Activated naive CD4-positive, alpha-beta T cell (primary cell): ENCODE measurements at regions not wholly inside any gene's neighbourhood (a gene's known extent, or its start where the extent isn't known, plus 50 kb on each side); places are given as distances from the start of the nearest gene placed in this dataset.

Experiments used
- DNase-seq, 4 experiments: peaks; one replicate each; lab custom pipeline; 2025; lab: John Stamatoyannopoulos, UW

DNA sequence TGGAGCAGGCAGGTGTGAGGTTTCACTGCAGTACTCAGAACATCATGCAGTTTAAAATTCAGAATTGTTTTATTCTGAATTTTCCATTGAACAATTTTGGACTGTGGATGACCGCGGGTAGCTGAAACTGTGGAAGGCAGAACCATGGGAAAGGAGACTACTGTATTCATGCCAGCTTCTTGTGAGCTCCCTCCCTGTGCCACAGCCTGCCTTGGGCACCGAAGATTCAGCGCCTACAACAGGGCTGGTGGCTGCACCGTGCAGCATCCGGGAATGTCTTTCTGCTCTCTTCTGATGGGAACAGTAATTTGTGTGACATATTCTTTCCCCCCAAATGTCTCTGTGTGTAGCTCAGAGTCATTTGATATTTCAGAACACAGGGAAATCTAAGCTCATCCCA is 118.5 kb upstream of the NKX1-1 start:
- DNase-seq, result no peak

- no peak for DNase-seq
Measured at GRCh38 chr4:1523907-1524636, 117.8 kb upstream of the NKX1-1 start.

- DNase-seq, result no peak
Measured at GRCh38 chr4:1523506-1523905, 117.3 kb upstream of the NKX1-1 start.

- no peak for DNase-seq
Measured at GRCh38 chr4:1523033-1523432, 116.8 kb upstream of the NKX1-1 start.

GRCh38 chr4:1522606-1523005 is 116.4 kb upstream of the NKX1-1 start:
- DNase-seq, result no peak

DNA sequence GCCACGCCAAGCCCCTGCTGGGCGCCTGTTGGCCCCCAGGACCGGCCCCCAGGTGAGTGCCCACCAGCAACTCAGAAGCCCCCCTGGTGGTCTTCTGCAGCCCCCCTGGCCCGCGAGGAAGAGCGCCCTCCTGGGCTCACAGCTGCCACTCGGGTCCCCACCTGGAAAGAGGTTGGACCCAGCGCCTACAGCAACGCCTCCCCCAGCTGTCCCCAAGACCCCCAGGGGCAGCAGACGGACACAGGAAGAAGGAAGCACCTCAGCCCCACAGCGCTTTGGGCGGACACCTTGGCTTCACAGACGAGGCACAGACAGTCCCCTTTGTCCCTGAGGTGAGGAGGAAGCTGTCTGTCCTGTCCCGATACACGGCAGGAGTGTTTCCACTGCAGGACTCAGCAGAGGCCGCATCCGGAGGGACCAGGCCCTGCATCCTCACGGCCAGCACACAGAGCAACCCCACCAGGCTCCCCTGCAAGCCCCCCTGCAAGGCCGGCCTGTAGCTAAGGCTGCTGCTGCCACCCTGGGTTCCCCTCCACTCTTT is 115.6 kb upstream of the NKX1-1 start:
- DNase-seq, result no peak

DNA sequence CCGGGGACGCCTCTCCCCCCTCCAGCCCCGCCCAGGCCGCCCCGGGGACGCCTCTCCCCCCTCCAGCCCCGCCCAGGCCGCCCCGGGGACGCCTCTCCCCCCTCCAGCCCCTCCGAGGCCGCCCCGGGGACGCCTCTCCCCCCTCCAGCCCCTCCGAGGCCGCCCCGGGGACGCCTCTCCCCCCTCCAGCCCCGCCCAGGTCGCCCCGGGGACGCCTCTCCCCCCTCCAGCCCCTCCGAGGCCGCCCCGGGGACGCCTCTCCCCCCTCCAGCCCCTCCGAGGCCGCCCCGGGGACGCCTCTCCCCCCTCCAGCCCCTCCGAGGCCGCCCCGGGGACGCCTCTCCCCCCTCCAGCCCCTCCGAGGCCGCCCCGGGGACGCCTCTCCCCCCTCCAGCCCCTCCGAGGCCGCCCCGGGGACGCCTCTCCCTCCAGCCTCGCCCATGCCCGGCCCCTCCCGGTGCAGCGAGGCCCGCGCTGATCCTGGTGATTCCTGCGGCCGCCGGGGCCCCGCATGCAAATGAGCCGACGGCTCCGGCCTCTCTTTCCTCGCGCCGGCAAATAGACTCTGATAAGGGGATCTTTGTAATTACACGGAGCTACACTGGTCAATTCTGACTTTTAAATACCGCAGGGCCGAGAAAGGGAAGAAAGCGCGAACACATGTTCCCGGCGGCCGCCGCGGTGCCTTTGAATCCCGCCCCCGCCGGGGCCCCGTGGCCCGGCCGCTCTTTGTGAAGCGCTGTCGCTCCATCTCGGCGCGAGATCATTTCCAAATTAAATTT is 114.7 kb upstream of the NKX1-1 start:
- DNase-seq, result peak in 1 of 4 experiments; percentile 13

DNA sequence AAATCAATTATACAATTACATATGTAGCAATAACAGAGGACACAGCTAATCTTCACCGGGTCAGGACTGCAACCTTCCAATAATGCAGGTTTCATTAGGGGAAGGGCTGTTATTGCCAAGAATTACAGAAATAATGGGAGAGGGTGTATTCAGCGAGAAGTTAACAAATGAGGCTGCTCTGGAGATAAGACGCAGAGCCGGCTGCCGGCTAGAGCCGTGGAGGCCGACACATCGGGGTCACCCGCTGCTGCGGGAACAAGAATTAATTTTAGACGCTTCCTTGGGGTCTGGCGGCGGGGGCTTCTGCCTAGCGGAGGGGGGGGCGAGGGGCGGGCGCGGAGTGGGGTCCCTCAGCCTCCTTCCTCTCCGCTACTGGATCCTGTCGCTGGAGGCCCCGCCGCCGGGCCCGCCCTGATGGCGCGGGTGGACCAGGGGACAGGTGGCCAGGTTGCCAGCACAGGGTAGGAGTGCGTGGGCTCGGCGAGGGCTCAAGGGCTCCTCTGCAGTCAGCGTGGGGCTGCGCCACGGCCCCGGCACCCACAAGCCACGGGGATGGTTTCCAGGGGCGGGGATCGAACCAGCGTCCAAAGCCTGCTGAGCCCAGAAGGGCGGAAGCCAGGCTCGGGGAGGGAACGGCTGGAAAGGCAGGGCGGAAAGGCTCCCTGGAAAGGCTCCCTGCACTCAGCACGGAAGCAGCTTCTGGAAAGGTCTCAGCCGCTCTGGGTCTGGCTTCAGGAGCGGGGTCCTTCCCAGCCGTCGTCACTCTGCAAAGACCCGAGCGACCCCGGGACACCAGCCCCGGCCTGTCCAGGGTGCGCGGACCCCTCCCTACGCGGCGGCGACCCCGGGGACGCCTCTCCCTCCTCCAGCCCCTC is 113.8 kb upstream of the NKX1-1 start:
- no peak for DNase-seq

DNA sequence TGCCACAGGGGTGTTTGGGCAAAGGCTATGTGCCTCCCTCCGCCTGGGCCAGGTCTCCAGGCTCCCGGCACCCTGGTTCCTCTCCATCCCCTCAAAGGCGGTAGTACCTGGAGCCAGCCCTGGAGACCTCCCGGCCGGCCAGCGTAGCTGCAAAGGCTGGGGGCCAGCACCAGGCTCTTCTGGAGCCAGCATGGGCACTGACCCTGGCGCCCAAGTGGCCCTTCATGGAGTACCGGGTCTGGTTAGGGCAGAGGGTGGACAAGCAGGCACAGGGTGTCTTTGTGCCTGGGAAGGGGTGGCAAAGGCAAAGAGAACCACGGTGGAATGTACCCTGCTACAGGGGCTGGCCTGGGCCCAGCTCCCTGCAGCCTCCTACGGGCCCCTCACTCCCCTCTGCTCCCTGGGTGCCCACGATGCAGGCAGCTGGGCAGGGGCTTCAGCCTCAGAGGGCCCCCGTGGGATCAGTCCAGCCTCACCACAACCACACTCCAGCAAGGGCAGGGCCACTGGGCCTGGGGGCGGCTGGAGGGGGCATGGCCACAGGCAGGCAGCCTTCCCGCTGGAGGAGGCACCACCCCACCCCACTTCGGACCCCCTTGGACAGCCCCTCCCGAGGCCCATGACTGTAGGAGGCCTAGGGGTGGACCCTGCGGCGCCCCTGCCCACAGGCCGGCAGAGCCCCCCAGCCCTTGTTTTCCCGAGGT is 112.9 kb upstream of the NKX1-1 start:
- no peak for DNase-seq

DNA sequence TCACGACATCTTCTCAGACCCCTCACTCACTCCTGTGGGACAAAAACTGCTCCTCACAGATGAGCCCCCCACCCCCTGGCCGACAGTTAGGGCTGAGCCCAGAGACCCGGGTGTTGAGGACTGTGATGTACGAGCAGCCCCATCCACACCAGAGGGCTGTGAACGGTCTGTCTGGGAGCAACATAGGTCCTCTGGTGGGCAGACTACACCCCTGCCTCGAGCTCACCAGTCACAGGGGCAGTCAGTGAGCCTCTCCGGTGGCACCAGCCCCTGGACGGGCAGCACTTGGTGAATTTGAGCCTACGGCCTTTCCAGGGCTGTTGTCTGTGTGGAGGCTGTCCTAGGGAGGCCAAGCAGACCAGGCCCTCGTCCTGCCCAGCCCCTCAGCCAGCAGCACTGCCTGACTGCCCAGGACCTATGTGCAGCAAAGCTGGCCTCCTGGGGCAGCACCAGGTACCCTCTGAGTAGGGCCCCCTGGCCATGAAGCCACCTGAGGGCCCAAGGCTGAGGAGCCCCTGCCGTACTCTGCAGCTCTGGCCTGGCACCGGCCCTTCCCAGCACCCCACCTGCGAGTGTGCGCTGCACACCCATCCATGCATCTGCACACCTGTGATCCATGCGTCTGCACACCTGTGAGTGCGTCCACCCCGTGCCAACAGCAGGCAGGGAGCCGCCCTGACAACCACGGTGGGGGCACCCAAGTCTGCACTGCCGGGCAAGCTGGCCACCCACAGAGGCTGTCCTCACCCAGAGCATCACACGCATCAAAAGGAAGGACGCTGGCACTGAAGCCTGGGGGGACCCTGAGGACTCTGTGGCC is 111.6 kb upstream of the NKX1-1 start:
- DNase-seq, result no peak

GRCh38 chr4:1516881-1517480 is 110.7 kb upstream of the NKX1-1 start:
- DNase-seq, result no peak

DNA sequence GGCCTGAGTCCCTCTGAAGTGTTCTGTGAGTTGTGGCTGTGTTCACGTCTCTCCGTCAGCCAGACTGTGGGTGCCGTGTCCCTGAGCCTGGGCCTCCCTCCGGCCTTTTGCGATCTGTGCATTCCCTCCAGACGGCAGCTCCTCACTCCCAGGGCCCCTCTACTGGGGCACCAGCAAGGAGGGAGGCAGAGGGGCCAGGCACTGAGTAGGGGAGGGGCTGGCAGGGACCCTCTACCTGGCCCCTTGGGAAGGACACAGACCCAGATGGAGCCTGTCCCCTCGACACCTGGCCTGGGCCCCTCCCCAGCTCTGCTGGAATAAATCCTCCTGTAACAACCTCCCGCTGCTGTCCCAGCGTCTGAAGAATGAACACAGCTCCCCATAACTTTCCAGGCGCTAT is 110.0 kb upstream of the NKX1-1 start:
- DNase-seq, result no peak

GRCh38 chr4:1515763-1516162 is 109.5 kb upstream of the NKX1-1 start:
- DNase-seq, result no peak

GRCh38 chr4:1515156-1515555 is 108.9 kb upstream of the NKX1-1 start:
- no peak for DNase-seq

DNA sequence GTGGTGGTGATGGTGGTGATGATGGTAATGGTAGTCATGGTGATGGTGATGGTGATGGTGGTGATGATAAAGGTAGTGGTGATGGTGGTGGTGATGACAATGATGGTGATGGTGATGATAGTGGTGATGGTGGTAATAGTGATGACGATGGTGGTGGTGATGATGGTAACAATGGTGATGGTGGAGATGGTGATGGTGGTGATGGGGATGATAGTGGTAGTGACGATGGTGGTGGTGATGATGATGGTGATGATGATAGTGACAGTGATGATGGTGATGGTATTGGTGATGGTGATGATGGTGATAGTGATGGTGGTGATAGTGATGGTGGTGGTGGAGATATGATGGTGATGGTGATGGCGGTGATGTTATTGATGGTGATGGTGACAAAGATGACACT is 108.4 kb upstream of the NKX1-1 start:
- no peak for DNase-seq

- no peak for DNase-seq
Measured at GRCh38 chr4:1513936-1514483, 107.8 kb upstream of the NKX1-1 start.

DNA sequence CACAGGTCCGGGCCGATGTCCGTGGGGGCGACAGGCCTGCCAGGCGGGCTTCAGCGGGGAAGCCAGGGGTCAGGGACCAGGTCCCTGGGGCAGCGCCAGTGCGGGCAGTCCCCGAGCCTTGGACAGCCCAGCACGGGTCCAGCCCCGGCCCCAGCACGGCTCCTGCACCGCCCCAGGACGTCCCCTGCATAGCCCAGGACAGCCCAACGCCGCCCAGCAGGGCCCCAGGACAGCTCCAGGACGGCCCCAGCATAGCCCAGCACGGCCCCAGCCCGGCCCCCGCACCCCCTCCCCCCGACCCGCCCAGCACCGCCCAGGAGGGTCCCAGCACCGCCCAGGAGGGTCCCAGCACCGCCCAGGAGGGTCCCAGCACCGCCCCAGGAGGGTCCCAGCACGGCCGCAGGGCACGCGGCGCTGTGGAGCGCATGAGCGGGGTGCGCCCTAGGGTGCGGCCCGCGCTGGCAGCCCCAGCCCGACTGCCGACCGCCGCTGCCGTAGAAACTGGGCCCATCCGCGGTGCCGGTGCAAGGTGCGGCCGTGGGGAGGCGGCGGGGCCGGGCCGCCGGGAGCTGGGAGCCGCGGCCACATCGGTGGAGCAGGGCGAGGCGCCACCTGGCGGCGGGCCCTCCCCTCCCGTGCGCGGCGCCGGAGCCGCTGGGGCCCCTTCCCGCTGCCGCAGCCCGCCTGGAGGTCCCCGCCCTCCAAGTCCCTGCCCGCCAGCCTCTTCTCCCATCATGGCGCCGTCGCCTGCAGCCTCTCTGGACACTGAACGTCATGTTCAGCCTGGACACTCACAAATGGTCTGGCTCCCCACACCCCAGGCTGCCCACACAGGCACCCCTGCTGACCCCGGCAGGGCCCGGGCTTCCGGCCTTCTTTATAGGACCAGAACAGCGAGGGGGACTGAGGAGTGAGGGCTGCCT is 106.8 kb upstream of the NKX1-1 start:
- peak in 3 of 4 experiments; percentile 24 to 35 (median 25) for DNase-seq

DNA sequence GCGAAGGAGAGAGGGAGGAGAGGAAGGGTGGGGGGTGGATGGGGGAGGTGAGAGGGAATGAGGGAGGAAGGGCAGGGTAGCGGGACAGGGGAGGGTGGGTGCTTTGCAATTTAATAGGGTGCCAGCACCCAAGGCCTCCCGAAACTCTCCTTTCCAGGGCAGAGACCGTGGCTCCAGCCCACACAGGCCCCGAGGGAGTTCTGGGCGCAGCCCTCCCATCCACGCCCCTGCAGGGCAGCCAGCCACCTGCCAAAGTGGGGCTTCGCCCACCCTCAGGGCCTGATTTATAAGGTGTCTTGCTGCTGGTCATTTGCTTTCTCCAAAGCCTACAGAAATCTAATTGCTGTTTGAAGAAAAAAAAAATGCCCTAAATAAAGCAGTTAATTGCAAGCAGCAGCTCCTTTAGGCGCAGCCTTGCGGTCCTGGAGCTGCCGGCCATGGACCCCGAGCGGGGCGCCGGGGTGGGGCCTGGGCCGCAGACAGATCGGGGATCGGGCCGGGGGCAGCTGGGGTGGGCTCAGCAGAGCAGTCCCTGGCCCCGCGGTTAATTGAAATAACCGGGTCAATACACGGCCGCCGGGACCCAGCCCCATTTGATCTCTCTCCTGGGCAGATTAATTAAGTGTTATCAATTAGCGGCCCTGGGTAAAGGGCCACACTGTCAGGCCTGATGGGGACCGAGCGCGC is 106.0 kb upstream of the NKX1-1 start:
- no peak for DNase-seq
